Prostate gland (tissue), 2 donors: ENCODE measurements at regions not wholly inside any gene's neighbourhood (a gene's known extent, or its start where the extent isn't known, plus 50 kb on each side); places are given as distances from the start of the nearest gene placed in this dataset.

ENCODE experiments used
- DNase-seq: peaks from one replicate; pipeline ENCODE4 v3.0.0-alpha.2; 2019; ENCODE audit warnings: low spot score
- H3K27ac ChIP-seq, 2 donors: fragments of 200-600 bp; sonication (generic); 2 replicates each; pipeline ENCODE4 v1.5.1; 2017 to 2019
- H3K27me3 ChIP-seq: fragments of 200-600 bp; sonication (generic); replicated peaks from 2 replicates; pipeline ENCODE4 v1.5.1; 2019; ENCODE audit not compliant: insufficient read depth
- H3K36me3 ChIP-seq, 2 donors: fragments of 200-600 bp; sonication (generic); 1 replicate in 1 of 2; 2 replicates in 1 of 2; pipeline versions ENCODE4 v1.5.1 to v1.8.1; 2017 to 2019
- H3K4me1 ChIP-seq: fragments of 200-600 bp; sonication (generic); replicated peaks from 2 replicates; pipeline ENCODE4 v1.5.1; 2019
- H3K4me3 ChIP-seq, 2 donors: fragments of 200-600 bp; sonication (generic); 2 replicates each; pipeline ENCODE4 v1.5.1; 2017 to 2019
- H3K9me3 ChIP-seq: fragments of 200-600 bp; sonication (generic); 2 replicates; pipeline ENCODE4 v1.5.1; 2017
- CTCF ChIP-seq, 4 experiments: fragments of 200-600 bp in 2 of 4; fragments of 450-650 bp in 2 of 4; sonication (generic) in 2 of 4; IDR thresholded peaks; 1 replicate in 3 of 4; 2 replicates in 1 of 4; pipeline ENCODE4 v1.5.1; 2016 to 2019; ENCODE audit warnings: antibody characterized with exemption in 4 of 4, mild to moderate bottlenecking in 2 of 4, moderate library complexity in 2 of 4
- POLR2A ChIP-seq: fragments of 450-650 bp; IDR thresholded peaks from one replicate; pipeline ENCODE4 v1.6.1; 2016; ENCODE audit warnings: antibody characterized with exemption, mild to moderate bottlenecking
- POLR2AphosphoS5 ChIP-seq: sonication (generic); formaldehyde crosslinking; IDR thresholded peaks from one replicate; pipeline ENCODE4 v1.6.1; 2017; ENCODE audit warnings: antibody characterized with exemption
- WGBS: methylation state at CpG from one replicate; pipeline ENCODE4 v1.1.5; 2018; 5-methylcytosine and 5-hydroxymethylcytosine counted together
- intact Hi-C: fragments of 100-400 bp; cut with DNase I; formaldehyde crosslinking; loops from one replicate; pipeline ENCODE4 v1.14.2; 2022

- Histone ChIP-seq H3K9me3 (no peaks in the 10 kb centered on the region), H3K27me3 (no peaks in the 10 kb centered on the region), H3K36me3 (no peaks in the 10 kb centered on the region), H3K4me1 (no peaks in the 10 kb centered on the region), H3K27ac (no peak overlapping the region), H3K4me3 (no peak overlapping the region)
- no peak for TF ChIP-seq POLR2AphosphoS5
- no peak for TF ChIP-seq CTCF (IDR thresholded peaks at IDR 0.05)
- TF ChIP-seq POLR2A = no peak
- WGBS = 89% methylated on average over 6 of the region's 6 CpGs
- DNase-seq = no peak
- intact Hi-C loops = no loop called here
These were observed 490.4 kb downstream of the DNAH5 start for GRCh38 chr5:13454050-13454449.

GRCh38 chr5:13448843-13449242, 495.6 kb downstream of the DNAH5 start:
- 97% methylated on average over 1 of the region's 1 CpG for WGBS

GRCh38 chr5:13439430-13439829, 505.1 kb downstream of the DNAH5 start:
- intact Hi-C loops = no loop called here
- no peak for DNase-seq

More at GRCh38 chr5:13448843-13449242, 495.6 kb downstream of the DNAH5 start:
- H3K4me1 ChIP-seq = no peaks in the 10 kb centered on the region
- no peak for TF ChIP-seq POLR2AphosphoS5
- no peak for TF ChIP-seq POLR2A
- TF ChIP-seq CTCF (IDR thresholded peaks at IDR 0.05) = no peak
- no peak overlapping the region for H3K27ac ChIP-seq
- no peaks in the 10 kb centered on the region for H3K9me3 ChIP-seq
- H3K4me3 ChIP-seq = no peak overlapping the region
- intact Hi-C loops = no loop called here
- no peak for DNase-seq
- H3K27me3 ChIP-seq = no peaks in the 10 kb centered on the region
- no peaks in the 10 kb centered on the region for H3K36me3 ChIP-seq

GRCh38 chr5:13427827-13428557, 516.5 kb downstream of the DNAH5 start:
- Histone ChIP-seq H3K4me3 (no peak overlapping the region), H3K4me1 (no peaks in the 10 kb centered on the region)
- WGBS = 50% methylated on average over 6 of the region's 6 CpGs

More at GRCh38 chr5:13439430-13439829, 505.1 kb downstream of the DNAH5 start:
- Histone ChIP-seq H3K36me3 (no peaks in the 10 kb centered on the region), H3K9me3 (no peaks in the 10 kb centered on the region), H3K27me3 (no peaks in the 10 kb centered on the region), H3K27ac (no peak overlapping the region), H3K4me3 (no peak overlapping the region), H3K4me1 (no peaks in the 10 kb centered on the region)
- WGBS = 57% methylated on average over 2 of the region's 2 CpGs
- TF ChIP-seq POLR2AphosphoS5 (no peak), CTCF (IDR thresholded peaks at IDR 0.05) (no peak), POLR2A (no peak)

More at GRCh38 chr5:13427827-13428557, 516.5 kb downstream of the DNAH5 start:
- no peak overlapping the region for H3K27ac ChIP-seq
- no peaks in the 10 kb centered on the region for H3K36me3 ChIP-seq
- TF ChIP-seq CTCF (IDR thresholded peaks at IDR 0.05) (no peak), POLR2AphosphoS5 (no peak), POLR2A (no peak)
- H3K27me3 ChIP-seq = no peaks in the 10 kb centered on the region
- intact Hi-C loops = no loop called here
- no peaks in the 10 kb centered on the region for H3K9me3 ChIP-seq
- DNase-seq = no peak
